ENCODE measurements at regions not wholly inside any gene's neighbourhood (a gene's known extent, or its start where the extent isn't known, plus 50 kb on each side); places are given as distances from the start of the nearest gene placed in this dataset.

DNA sequence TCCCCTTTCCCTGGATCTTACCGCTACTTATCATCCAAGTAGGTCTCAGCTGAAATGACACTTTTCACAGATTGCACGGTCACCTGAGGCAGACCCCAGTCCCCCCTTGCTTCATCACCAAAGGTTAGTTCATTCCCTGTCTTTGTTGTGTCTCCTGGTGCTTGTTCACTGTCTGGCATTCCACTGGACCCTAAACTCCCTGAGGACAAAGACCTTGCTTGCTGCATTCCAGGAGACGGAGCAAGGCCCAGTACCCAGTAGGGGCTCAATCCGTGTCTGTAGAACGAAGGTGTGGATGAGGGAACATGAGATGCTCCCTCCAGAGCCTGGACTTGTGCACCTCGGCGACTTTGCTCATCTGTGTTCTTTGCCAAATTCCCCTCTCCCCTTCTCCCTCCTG is 160.0 kb downstream of the RAB11FIP2 start:
- H3K4me2 ChIP-seq (ENCODE audit: low read length): no peak overlapping the region
- no TSS peak for BruUV-seq (replicated peaks)
- H3K9me2 ChIP-seq (ENCODE audit: insufficient read depth, low read length): no peaks in the 10 kb centered on the region
- no peaks in the 10 kb centered on the region for H3K79me2 ChIP-seq (ENCODE audit: insufficient read depth, low read depth, low read length)
- no peak overlapping the region for H3K4me3 ChIP-seq (ENCODE audit: low read depth, low read length, poor library complexity, severe bottlenecking)
- H2AFZ ChIP-seq (ENCODE audit: low read length): no peak overlapping the region
- H3K36me3 ChIP-seq (ENCODE audit: insufficient read depth, low read length): no peaks in the 10 kb centered on the region
- POLR2A ChIA-PET: no interaction called here
- H3K4me1 ChIP-seq (ENCODE audit: insufficient read depth, low read length, poor library complexity, severe bottlenecking): no peaks in the 10 kb centered on the region
- intact Hi-C loops (cut with micrococcal nuclease; ENCODE audit: unreplicated experiment): no loop called here
- no peaks in the 10 kb centered on the region for H4K20me1 ChIP-seq (ENCODE audit: insufficient read depth, low read length)
- TF ChIP-seq, protein P1, sequence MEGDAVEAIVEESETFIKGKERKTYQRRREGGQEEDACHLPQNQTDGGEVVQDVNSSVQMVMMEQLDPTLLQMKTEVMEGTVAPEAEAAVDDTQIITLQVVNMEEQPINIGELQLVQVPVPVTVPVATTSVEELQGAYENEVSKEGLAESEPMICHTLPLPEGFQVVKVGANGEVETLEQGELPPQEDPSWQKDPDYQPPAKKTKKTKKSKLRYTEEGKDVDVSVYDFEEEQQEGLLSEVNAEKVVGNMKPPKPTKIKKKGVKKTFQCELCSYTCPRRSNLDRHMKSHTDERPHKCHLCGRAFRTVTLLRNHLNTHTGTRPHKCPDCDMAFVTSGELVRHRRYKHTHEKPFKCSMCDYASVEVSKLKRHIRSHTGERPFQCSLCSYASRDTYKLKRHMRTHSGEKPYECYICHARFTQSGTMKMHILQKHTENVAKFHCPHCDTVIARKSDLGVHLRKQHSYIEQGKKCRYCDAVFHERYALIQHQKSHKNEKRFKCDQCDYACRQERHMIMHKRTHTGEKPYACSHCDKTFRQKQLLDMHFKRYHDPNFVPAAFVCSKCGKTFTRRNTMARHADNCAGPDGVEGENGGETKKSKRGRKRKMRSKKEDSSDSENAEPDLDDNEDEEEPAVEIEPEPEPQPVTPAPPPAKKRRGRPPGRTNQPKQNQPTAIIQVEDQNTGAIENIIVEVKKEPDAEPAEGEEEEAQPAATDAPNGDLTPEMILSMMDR (conservative IDR thresholded peaks at IDR 0.05; ENCODE audit: low read length): no peak
- TF ChIP-seq EZH2phosphoT487 (IDR thresholded peaks at IDR 0.05; ENCODE audit: borderline replicate concordance, low read depth, low read length): no peak
- H3K9me3 ChIP-seq (ENCODE audit: low read length): no peaks in the 10 kb centered on the region
- H3K27ac ChIP-seq (ENCODE audit: low read depth, low read length, poor library complexity, severe bottlenecking): no peak overlapping the region
- CTCF ChIA-PET (ENCODE audit: unreplicated experiment): no interaction called here
- DNase-seq (ENCODE audit: low spot score): no peak

DNA sequence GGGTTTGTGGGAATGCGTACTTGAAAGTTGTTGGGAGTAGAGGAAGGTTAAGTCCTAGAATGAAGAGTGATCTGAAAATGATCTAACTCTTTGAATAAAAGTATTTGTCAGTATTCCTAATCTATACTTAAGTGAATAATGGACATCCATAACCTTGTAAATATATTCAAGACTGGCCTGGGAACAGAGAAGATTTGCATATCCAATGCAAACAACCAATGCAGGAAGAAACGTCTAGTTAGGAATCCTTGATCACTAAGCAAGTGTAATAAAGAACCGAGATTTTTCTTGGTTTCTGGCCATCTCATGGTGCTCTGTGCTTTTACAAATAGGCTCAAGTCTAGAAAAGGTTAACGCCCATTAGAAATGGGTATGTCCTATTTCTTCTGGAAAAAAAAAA is 157.1 kb downstream of the RAB11FIP2 start:
- H3K9me3 ChIP-seq (ENCODE audit: low read length): no peaks in the 10 kb centered on the region
- no peak for TF ChIP-seq EZH2phosphoT487 (IDR thresholded peaks at IDR 0.05; ENCODE audit: borderline replicate concordance, low read depth, low read length)
- TF ChIP-seq, protein P1 (conservative IDR thresholded peaks at IDR 0.05; ENCODE audit: low read length): no peak
- no peaks in the 10 kb centered on the region for H3K79me2 ChIP-seq (ENCODE audit: insufficient read depth, low read depth, low read length)
- CTCF ChIA-PET (ENCODE audit: unreplicated experiment): no interaction called here
- H3K9me2 ChIP-seq (ENCODE audit: insufficient read depth, low read length): no peaks in the 10 kb centered on the region
- intact Hi-C loops (cut with micrococcal nuclease; ENCODE audit: unreplicated experiment): no loop called here
- POLR2A ChIA-PET: no interaction called here
- H3K4me1 ChIP-seq (ENCODE audit: insufficient read depth, low read length, poor library complexity, severe bottlenecking): no peaks in the 10 kb centered on the region
- H3K4me2 ChIP-seq (ENCODE audit: low read length): no peak overlapping the region
- BruUV-seq (replicated peaks): no TSS peak
- H3K4me3 ChIP-seq (ENCODE audit: low read depth, low read length, poor library complexity, severe bottlenecking): no peak overlapping the region
- no peaks in the 10 kb centered on the region for H4K20me1 ChIP-seq (ENCODE audit: insufficient read depth, low read length)
- no peak overlapping the region for H2AFZ ChIP-seq (ENCODE audit: low read length)
- H3K36me3 ChIP-seq (ENCODE audit: insufficient read depth, low read length): no peaks in the 10 kb centered on the region
- no peak overlapping the region for H3K27ac ChIP-seq (ENCODE audit: low read depth, low read length, poor library complexity, severe bottlenecking)
- DNase-seq (ENCODE audit: low spot score): no peak

DNA sequence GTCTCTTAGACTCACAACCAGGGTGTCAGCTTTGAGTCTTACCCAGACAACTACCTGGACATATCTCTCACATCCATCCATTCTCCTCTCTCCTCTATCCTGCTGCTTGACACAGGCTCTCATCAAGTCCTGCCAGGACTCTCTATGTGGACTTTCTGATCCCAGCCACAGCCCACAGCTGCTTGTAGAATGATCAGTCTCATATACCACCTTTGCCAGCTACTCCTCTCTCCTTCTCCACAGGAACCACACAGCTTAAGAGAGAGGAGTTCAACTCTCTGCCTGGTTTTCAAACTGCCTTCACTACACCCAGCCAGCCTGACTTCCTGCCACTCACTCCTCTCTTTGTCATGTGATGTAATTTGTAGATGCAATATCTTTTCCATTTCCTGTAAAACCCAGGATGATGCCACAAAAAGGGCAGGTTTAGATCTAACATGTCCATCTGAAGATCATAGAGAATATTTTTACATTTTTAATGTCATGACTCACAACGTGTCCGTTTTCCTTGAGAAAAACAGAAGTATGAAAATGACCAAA is 154.0 kb downstream of the RAB11FIP2 start:
- H3K4me3 ChIP-seq (ENCODE audit: low read depth, low read length, poor library complexity, severe bottlenecking): no peak overlapping the region
- POLR2A ChIA-PET: no interaction called here
- no TSS peak for BruUV-seq (replicated peaks)
- intact Hi-C loops (cut with micrococcal nuclease; ENCODE audit: unreplicated experiment): no loop called here
- H3K9me2 ChIP-seq (ENCODE audit: insufficient read depth, low read length): no peaks in the 10 kb centered on the region
- no peak overlapping the region for H2AFZ ChIP-seq (ENCODE audit: low read length)
- H3K4me2 ChIP-seq (ENCODE audit: low read length): no peak overlapping the region
- CTCF ChIA-PET (ENCODE audit: unreplicated experiment): no interaction called here
- no peaks in the 10 kb centered on the region for H3K4me1 ChIP-seq (ENCODE audit: insufficient read depth, low read length, poor library complexity, severe bottlenecking)
- no peak for DNase-seq (ENCODE audit: low spot score)
- H4K20me1 ChIP-seq (ENCODE audit: insufficient read depth, low read length): no peaks in the 10 kb centered on the region
- H3K9me3 ChIP-seq (ENCODE audit: low read length): no peaks in the 10 kb centered on the region
- no peak for TF ChIP-seq EZH2phosphoT487 (IDR thresholded peaks at IDR 0.05; ENCODE audit: borderline replicate concordance, low read depth, low read length)
- TF ChIP-seq, protein P1 (conservative IDR thresholded peaks at IDR 0.05; ENCODE audit: low read length): no peak
- H3K79me2 ChIP-seq (ENCODE audit: insufficient read depth, low read depth, low read length): no peaks in the 10 kb centered on the region
- no peak overlapping the region for H3K27ac ChIP-seq (ENCODE audit: low read depth, low read length, poor library complexity, severe bottlenecking)
- no peaks in the 10 kb centered on the region for H3K36me3 ChIP-seq (ENCODE audit: insufficient read depth, low read length)
